NCI-H2196 treated with DMSO at 0.1 percent for 48 hours (cell line): ENCODE measurements at regions not wholly inside any gene's neighbourhood (a gene's known extent, or its start where the extent isn't known, plus 50 kb on each side); places are given as distances from the start of the nearest gene placed in this dataset.

Source experiments
- DNase-seq: peaks from one replicate; lab custom pipeline; 2025; ENCODE audit not compliant: unreplicated experiment; lab: John Stamatoyannopoulos, UW

- DNase-seq: no peak
These were observed 600.6 kb downstream of the BUD13 start for GRCh38 chr11:116172156-116172555.

- no peak for DNase-seq
These were observed 601.3 kb downstream of the BUD13 start for GRCh38 chr11:116171271-116172140.

- DNase-seq: no peak
These were observed 602.2 kb downstream of the BUD13 start for GRCh38 chr11:116170526-116171120.

- DNase-seq: no peak
These were observed 603.0 kb downstream of the BUD13 start for GRCh38 chr11:116169776-116170175.

GRCh38 chr11:116168459-116168787 lies 604.4 kb downstream of the BUD13 start:
- no peak for DNase-seq

GRCh38 chr11:116167706-116168458 lies 604.9 kb downstream of the BUD13 start:
- no peak for DNase-seq

GRCh38 chr11:116166573-116167465 lies 606.0 kb downstream of the BUD13 start:
- no peak for DNase-seq

- DNase-seq: no peak
These were observed 607.9 kb downstream of the BUD13 start for GRCh38 chr11:116164843-116165242.

GRCh38 chr11:116162886-116163230 lies 609.9 kb downstream of the BUD13 start:
- no peak for DNase-seq

GRCh38 chr11:116162086-116162885 lies 610.5 kb downstream of the BUD13 start:
- DNase-seq: no peak

GRCh38 chr11:116148645-116149044 lies 624.1 kb downstream of the BUD13 start:
- no peak for DNase-seq

- DNase-seq: no peak
These were observed 624.7 kb downstream of the BUD13 start for GRCh38 chr11:116148056-116148455.

GRCh38 chr11:116145187-116145865 lies 627.5 kb downstream of the BUD13 start:
- DNase-seq: no peak

GRCh38 chr11:116144387-116144958 lies 628.3 kb downstream of the BUD13 start:
- DNase-seq: no peak

- no peak for DNase-seq
These were observed 634.1 kb upstream of the CADM1 start for GRCh38 chr11:116138280-116138679.

- DNase-seq: no peak
These were observed 633.5 kb upstream of the CADM1 start for GRCh38 chr11:116137753-116138152.

- DNase-seq: no peak
These were observed 632.9 kb upstream of the CADM1 start for GRCh38 chr11:116136987-116137674.

GRCh38 chr11:116135891-116136290 lies 631.7 kb upstream of the CADM1 start:
- no peak for DNase-seq

GRCh38 chr11:116134450-116134849 lies 630.2 kb upstream of the CADM1 start:
- DNase-seq: no peak
